ENCODE measurements at regions not wholly inside any gene's neighbourhood (a gene's known extent, or its start where the extent isn't known, plus 50 kb on each side); places are given as distances from the start of the nearest gene placed in this dataset.

GRCh38 chr1:232096751-232097150 lies 470.2 kb downstream of the DISC1 start:
- DNase-seq (ENCODE audit: low read depth in 3 of 3), result no peak

All from stimulated activated CD4-positive, alpha-beta T cell treated with anti-CD3 and anti-CD28 coated beads, TNF-alpha, amount 100 ng/mL, for 48 hours (primary cell).